Muscle of back (tissue), 3 donors: ENCODE measurements at regions not wholly inside any gene's neighbourhood (a gene's known extent, or its start where the extent isn't known, plus 50 kb on each side); places are given as distances from the start of the nearest gene placed in this dataset.

Experiments
- DNase-seq, 3 donors: peaks; one replicate each; pipeline versions ENCODE4 v3.0.0 to v3.0.0-alpha.2; 2013

DNA sequence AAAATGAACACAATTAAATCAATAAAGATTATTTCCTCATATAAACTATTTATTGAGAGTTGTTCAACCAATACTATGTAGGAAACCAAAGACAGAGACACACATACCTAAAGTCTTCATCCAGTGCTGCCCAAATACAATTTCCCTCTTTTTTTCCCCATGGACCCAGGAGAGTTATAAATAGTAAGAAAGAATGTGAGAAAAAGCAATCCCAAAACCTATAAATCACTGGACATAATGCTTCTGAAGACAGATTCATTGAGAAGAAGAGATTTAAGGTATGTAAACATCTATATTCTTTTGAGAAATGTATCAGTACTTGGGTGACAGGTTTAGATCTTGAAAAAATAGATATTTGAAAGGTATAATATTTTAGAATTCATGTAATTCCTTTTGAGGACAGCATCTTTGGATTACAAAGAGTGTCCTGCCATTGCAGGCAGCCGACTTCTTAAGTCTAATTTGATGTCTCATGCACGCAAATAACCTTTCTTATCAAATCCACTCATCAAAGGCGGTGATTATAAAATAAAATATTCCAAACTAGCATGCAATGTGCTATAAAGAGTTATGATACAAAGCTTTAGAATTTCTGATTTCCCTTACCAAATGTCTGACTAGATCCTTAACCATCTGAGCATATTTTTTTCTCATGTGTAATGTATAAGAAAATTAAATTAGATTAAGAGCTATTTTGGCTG lies 739.4 kb downstream of the LIG4 start:
- DNase-seq: no peak

DNA sequence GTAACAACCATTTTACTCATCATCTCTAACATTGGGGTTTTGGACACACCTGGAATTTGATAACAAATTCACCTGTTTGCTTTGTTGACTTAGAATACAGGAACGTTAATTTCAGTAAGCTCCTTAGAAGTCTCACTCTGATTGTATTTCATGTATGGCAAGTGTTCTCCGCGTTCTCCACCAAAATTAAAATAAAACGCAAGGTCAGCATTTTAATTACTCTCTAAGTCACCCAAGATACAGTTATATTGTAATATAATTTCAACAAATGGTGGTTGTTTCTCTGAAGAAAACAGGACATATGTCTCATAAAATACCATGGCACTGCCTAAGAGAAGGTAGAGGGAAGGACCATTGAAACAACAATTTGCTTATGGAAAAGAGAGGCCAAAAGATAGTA lies 742.1 kb downstream of the LIG4 start:
- DNase-seq: no peak

DNA sequence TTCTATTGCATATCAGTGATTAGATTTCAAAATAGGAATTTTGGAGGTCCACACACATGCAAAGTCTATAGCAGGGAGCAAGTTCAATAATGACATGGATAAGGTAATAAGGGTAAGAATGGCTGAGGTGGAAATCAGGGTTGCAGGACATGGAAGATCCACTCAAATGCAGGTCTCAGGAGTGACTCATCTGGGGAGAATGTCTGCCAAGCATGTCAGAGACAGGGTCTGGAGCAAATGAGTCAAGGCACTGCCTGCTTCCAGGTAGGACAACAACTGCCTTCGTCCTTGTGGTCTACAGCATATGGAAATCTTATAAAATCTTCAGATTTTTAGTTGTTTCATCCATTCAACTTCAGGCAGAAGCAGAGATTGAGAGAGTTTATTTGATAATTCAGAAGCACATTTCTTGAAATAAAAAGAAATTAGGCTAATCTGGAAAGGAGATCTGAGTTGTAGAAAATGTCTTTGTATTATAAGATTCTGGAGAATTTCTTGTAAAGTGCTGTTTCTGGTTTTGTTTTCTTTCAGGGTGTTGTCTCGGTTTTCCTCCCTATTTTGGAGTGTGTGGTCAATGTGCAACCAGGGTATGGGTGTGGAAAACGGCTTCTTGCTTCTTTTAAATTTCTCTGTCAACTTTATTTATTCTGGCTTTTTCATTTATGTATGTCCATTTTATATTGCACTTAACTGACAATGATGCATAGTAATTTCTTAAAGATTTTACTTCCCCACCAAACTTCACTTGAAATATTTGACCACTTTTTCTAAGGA lies 748.8 kb downstream of the LIG4 start:
- no peak for DNase-seq

DNA sequence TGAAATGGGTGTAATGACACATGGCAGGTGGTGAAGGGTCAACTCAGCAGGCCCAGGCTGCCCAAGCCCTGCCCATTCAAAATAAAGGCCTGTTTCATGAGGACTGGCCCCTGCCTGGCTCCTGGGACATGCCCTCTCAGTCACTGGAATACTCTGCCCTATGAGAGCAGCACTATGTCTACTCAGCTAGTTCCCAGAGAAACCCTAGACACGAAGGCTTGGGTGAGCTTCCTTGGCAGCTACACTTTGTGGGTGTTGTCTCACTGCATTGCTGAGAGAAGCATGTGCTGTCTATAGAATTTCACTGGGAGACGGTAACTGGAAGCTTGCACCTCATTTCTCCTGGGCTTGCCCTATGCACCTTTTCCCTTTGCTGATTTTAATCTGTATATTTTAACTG lies 752.8 kb downstream of the LIG4 start:
- DNase-seq: no peak

DNA sequence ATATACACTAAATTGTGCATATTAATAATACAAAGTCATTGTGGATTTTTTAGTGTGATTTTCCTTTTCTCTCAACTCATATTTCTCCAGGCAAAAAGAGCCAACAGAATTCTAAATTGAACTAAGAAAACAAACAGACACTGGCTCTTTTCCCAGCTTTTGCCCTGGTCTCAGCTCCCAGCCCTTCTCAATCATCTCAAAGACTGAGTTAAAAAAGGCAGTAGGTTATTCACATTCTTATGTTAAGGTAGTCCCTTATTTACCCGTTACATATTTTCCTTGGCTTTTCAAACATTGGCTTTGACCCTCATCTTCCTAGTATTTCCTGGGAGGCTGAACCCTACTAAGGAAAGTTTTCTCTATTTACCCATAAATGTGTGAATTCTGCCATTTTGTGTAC lies 753.6 kb downstream of the LIG4 start:
- no peak for DNase-seq

DNA sequence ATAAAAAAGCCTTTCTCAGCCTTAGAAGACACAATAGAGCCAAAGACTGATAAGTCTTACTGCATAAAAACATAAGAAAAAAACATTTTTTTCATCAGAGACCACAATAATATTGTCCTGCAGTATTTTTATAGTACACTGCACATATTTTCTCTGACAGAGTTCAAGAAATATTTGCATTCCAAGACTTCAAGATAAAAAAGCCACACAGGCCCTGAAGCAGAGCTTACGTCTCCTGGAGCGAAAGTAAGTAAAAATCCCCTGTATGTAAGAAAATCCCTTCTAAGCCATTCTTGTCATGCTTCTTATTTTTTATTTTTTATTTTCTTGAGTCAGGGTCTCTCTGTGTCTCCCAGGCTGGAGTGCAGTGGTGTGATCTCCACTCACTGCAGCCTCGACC lies 755.9 kb downstream of the LIG4 start:
- peak in 1 of 3 donors; percentile 4 for DNase-seq

DNA sequence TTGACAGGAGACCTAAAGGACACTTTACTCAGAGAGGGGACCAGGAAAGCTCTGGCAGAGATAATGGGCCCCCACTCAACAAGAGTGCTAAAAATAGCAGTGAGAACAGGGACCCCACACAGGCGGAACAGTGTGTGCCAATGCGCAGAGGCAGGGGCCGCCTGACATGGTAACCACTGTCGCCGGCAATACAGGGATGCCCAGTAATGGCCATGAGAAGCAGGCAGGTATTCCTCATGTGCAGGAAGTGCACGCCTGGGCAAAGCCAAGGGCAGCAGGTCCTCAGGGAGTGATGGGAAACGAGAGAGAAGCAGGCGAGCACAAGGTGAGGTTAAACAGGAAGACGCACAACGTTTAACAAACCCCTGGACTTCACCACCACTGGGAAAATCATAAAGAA lies 757.1 kb downstream of the LIG4 start:
- DNase-seq: no peak

DNA sequence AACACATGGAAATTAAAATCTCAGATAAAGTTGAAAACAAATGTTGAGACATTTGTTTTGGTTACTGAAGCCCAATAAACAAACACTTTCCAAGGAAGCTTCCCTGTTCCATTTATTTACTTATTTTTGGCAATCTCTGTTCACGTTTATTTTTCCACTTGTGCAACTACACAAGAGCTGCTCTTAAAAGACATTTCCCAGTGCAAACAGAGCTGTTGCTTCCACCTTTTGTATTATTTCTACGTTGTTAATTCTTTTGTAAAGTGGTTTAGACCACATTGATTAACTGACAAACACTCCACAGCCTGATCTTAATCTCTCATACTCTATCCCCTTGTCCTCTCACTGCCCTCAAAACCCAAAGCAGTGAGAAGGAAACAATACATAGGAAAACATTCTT lies 757.6 kb downstream of the LIG4 start:
- DNase-seq: peak in 1 of 3 donors; percentile 16

DNA sequence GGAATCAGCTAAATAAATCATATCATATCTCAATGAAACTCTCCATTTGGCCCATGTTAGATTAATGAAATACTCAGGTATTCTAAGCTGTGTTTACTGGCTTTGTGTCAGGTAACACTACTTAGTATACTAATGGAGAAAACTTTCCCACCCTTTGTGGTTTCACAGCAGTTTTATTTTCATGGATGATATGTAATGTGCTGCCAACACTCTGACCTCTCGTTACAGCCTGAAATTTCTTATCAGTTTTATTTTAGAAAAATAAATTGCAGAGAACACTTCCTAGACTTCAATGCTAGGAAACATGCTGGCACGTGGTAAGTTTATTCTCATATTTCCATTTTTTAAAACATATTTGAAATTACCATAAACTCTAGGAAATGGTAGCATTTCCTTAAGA lies 758.9 kb downstream of the LIG4 start:
- DNase-seq: no peak

DNA sequence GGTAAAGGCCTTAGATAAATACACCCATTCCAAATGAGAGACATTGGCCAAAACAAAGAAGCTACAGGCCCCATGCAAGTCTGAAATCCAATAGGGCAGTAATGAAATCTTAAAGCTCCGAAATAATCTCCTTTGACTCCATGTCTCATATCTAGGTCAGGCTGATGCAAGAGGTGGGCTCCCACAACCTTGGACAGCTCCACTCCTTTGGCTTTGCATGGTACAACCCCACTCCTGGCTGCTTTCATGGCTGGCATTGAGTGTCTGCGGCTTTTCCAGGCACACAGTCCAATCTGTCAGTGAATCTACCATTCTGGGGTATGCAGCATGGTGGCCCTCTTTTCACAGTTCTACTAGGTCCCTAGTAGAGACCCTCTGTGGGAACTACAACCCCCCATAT lies 762.5 kb downstream of the LIG4 start:
- DNase-seq: no peak

DNA sequence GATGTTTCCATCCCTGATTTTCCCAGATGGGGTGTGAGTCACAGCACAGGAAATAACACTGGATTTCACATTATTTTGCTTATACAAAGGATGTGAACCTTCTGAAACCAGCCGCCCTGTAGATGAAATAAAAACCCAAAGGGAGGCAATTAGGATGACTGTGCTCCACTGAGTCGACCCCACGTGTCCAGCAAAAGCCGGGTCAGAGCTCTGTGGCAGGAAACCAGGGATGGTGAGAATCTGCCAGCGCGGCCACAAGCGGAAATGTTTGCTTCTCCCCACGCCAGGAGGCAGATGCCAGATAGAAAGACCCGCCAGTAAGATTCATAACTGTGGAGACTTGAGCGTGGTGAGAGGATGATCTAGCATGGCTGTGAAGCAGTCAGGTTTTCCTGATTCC lies 764.4 kb downstream of the LIG4 start:
- peak; percentile 35 to 52 (median 36) for DNase-seq

DNA sequence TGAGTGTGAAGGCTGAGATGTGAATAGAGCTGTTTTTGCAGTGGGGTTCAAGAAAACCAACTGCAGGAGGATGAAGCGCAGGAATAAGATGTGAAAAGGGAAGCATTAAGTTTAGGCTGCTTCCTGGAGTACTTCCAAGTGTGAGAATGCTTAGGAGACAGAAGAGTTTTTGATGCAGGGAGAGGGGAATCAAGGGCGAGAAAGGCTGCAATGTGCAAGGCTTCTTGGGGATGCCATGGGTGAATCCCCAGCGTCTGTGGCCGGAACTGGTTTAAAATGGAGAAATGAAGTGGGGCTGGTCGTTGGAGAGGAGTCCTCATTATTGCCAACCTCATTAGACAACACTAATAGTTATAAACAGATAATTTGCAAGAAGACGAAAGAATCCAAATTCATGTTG lies 764.9 kb downstream of the LIG4 start:
- DNase-seq: peak in 2 of 3 donors; percentile 9 to 10

DNA sequence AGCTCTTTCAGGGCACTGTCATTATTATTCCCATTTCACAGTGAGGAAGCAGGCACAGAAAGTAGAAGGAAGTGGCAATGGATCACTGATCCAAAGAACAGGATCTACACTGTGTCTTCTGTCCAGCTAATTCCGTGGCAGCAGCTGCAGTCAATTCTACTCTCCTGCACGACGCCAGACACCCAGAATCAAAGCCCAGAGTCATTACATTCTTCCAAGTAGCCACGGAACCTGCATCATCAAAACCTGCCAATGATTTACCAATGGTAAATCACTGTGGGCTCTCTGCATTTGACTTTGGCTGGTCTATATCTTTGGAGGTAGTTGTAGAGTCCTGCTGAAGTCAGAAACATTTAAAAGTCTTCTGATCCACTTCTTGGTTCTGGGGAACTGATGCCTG lies 767.7 kb downstream of the LIG4 start:
- DNase-seq: no peak

DNA sequence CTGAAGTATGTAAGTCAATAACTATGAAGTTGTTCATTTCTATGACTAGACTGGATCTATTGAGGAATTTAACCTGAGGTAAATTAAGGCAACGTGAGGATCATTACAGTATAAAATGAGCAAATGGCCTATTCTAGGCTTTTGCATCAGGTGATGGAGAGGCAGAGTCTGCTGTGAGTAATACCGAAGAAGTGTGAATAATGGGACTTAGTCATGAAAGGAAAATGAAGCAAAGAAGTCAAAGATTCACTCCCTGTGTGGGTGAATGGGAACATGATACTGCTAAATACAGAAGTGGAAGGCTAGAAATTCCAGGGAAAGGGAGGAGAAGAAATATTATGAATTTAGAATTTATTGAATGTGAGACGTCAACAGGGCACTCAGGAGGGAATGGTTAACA lies 774.1 kb downstream of the LIG4 start:
- peak in 1 of 3 donors; percentile 7 for DNase-seq

DNA sequence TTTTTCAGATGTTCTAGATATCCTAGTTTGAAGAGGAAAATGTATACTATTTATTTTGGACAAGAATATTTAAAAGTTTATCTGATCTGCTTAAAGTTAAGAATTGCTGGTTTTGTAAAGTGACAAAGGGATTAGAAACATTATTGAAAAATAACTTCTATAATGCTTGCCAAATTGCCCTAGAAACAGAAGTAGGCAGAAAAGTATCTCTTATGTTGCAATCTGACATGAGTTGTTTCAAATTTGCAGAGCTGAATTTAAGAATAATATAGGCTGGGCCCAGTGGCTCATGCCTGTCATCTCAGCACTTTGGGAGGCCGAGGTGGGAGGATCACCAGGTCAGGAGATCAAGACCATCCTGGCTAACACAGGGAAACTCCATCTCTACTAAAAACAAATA lies 777.1 kb downstream of the LIG4 start:
- DNase-seq: no peak

DNA sequence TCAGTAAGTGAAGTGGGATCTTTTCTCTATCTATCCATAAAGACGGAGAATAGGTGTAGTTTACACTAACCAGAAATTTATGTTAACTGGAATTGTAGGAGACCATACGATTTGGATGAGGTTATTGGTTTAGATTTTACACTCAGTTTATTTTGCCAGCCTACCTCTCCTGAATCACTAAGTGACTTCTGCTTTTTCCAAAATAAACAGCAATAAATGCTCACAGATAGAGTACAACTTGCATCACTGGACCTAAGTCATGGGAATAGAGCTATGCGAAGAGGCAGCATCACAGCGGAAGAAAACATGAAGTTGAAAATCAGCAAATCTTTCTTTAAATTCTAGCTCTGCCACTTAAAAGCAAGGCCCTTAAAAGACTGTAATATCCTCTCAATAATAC lies 781.0 kb downstream of the LIG4 start:
- DNase-seq: no peak

DNA sequence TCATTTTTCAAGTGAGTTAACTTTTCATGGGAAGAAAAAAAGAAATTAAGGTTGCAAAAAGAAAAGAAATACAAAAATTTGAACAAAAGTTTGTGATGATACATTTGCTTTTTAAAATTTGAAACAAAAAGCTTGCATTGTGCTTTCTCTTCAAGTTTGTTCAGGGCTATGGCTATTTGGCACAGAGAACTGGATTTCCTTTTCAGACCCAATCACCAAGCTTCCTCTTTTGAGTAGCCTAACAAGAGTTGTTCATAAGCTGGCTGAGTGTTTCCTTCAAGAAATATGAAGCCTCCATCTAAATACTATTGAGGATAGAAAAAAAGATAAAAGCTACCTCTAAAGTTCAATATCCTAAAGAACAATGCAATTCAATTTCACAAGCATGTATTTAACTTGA lies 787.8 kb downstream of the LIG4 start:
- peak in 2 of 3 donors; percentile 8 to 12 for DNase-seq

DNA sequence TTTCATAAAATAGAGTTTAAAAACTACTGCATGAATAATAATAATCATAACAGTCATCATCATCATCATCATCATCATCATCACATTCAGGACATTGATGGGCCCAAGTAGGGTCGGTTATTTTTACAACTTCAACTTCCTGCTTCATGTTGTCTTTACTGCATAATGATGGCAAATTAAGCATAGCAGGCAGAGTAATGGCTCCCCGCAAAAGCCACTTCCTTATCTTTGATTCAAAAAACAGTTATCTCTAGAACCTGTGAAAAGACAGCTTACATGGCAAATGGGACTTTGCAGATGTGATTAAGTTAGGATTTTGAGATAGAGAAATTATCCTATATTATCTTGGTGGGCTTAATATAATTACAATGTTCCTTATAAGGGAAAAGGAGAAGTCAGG lies 792.9 kb downstream of the LIG4 start:
- no peak for DNase-seq

DNA sequence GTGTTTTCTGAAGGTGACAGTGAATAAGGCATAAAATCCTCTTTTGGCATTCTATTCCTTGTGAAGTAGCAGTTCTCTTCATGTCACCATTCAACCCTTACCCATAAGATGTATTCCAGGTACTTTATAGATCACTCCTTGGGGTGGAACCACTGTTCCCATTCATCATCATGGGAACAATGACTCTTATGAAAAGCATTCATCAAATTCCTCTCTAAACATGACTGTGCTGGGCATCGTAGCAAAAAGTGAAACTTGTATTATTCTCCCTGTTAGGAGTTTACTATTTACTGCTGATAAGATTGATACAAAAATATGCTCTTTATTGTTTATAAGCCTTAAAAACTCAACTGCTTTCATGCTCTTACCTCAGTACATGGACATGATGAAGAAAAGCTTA lies 793.4 kb downstream of the LIG4 start:
- no peak for DNase-seq

DNA sequence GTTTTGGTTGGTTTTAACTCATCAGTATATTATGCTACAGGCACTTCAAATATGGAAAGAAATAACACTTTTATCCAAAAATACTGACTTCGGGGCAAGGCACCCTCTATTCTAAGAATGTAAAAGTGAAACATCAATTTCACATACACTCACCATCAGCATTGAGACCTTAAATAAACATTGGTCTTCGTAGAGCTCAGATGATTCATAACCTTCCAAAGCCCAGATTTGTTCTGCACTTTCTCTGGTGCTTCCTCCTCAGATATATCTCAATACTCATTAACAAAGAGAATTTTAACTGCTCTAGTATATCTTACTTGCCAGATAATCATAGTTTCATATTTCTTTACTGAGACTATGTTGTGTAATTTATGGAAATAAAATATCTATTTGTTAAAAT lies 794.3 kb downstream of the LIG4 start:
- no peak for DNase-seq

DNA sequence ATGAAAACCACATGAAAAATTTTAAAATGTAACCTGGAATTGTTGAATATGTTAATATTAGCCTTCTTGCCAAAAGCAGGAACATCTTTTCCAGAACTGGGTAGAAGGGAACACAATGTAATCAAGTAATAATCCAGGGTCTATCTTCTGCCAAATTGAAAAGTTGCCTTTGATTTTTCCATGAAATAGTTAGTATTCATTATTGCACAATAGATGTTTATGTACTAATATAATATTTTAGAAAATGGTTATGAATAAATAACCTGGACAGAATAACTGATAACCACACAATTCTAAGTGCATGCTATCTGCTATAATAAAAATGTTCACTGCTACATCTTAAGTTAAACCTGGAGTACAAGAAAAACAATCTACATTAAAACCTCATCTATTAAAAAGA lies 802.3 kb downstream of the LIG4 start:
- DNase-seq: no peak

DNA sequence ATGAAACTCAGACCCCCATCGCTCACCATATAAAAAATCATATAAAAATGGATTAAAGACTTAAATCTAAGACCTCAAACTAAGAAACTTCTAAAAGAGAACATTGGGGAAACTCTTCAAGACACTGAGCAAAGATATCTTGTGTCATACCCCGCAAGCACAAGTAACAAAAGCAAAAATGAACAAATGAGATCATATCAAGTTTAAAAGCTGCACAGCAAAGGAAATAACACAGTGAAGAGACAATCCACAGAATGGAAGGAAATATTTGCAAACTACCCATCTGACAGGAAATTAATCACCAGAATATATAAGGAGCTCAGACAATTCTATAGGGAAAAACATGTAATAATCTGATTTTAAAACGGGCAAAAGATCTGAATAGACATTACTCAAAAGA lies 808.3 kb downstream of the LIG4 start:
- no peak for DNase-seq

DNA sequence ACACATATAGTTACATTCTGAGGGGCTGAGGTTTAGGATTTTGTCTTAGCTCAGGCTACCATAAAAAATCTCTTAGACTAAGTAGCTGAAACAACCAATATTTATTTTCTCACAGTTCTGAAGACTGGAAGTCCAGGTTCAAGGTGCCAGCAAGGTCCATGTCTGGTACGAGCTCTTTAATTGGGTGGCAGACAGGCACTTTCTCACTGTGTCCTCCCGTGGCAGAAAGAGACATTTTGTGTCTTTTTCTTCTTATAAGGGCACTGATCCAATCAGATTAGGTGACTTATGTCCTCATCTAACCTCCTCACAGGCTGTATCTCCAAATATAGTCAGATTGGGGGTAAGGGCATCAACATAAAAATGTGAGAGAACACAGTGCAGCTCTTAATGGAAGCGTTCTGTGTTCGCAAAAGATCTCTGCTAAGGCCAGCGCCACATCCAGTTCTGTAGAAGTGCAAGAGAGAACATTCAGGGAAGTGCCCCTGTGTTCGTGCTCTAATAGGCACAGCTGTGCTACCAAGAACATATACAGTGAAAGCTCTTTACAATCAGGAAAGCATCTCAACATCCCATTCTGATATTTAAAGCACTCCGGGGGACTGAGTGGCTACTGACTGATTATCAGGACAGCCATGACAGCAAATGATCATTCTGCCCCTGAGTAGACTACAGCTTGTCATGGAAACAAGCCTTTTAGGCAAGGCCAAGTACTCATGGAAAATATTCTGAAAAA lies 819.2 kb downstream of the LIG4 start:
- DNase-seq: no peak
